ENCODE measurements at regions not wholly inside any gene's neighbourhood (a gene's known extent, or its start where the extent isn't known, plus 50 kb on each side); places are given as distances from the start of the nearest gene placed in this dataset.

DNA sequence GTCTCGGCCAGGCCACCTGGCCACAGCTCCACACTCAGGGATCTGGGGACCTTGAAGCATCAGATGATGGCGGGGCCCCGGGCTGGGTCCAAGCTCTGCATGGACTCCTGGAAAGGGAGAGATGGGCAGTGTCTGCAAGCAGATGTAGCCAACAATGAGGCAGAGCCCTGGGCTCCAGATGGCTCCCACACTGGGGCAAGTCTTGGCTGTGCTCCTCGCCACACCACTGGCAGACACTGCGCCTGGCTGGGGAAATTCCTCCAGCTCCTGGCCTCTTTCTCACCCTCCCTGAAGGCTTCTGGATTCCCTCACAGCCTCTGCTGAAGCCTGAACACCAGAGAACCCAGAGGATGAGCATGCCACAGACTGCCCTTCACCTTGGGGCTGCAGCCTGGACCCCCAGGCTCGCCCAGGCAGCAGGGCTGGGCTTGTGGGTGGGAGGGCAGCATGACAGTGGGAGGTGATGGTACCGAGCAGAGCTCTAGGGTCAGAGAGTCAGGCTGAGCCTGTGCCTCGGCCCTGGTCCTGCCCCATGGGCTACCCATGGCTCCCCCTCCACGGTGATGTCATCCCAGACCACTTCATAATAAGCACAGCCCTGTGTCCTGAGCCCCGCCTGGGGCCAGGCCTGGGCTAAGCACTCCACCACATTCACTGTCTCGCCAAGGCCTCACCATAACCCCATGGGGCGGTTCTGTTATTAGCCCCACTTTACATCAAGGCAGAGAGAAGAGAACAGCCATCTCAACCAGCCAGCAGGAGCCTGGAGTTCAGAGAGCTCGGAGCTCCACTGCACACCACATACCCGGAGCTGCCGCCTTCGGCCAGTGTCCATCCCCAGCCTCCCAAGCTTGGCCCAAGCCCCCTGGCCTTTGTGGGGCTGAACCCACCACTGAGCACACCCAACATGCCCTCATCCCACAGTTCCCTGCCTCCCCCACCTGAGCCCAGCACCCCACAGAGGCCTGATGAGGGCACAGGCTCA is 62.2 kb upstream of the ADAMTS2 start:
- Histone ChIP-seq H3K36me3 (no peaks in the 10 kb centered on the region), H3K9me3 (no peaks in the 10 kb centered on the region), H3K27me3 (no peaks in the 10 kb centered on the region), H3K27ac (no peak overlapping the region), H3K4me1 (peaks cover 0 to 14% (median 0%) of the 10 kb centered on the region in 3 donors), H3K4me3 (no peak overlapping the region)
- TF ChIP-seq POLR2A (IDR thresholded peaks at IDR 0.05): no peak
- TF ChIP-seq POLR2AphosphoS5 (IDR thresholded peaks at IDR 0.05): no peak
- TF ChIP-seq, protein P1, sequence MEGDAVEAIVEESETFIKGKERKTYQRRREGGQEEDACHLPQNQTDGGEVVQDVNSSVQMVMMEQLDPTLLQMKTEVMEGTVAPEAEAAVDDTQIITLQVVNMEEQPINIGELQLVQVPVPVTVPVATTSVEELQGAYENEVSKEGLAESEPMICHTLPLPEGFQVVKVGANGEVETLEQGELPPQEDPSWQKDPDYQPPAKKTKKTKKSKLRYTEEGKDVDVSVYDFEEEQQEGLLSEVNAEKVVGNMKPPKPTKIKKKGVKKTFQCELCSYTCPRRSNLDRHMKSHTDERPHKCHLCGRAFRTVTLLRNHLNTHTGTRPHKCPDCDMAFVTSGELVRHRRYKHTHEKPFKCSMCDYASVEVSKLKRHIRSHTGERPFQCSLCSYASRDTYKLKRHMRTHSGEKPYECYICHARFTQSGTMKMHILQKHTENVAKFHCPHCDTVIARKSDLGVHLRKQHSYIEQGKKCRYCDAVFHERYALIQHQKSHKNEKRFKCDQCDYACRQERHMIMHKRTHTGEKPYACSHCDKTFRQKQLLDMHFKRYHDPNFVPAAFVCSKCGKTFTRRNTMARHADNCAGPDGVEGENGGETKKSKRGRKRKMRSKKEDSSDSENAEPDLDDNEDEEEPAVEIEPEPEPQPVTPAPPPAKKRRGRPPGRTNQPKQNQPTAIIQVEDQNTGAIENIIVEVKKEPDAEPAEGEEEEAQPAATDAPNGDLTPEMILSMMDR (IDR thresholded peaks at IDR 0.05): no peak
- no peak for TF ChIP-seq EP300 (IDR thresholded peaks at IDR 0.05)
- ATAC-seq: peak; percentile 33
- WGBS, 2 donors (ENCODE audit: low coverage in 1 of 2): 80% methylated on average over 1 of the region's 16 CpGs; no CpG with 5 or more reads in 1 of the 2 donors

- WGBS, 2 donors (ENCODE audit: low coverage in 1 of 2): 40 to 71% methylated on average over 3 to 5 of the region's 18 CpGs
- Histone ChIP-seq H3K36me3 (no peaks in the 10 kb centered on the region), H3K4me3 (no peak overlapping the region), H3K27ac (no peak overlapping the region), H3K9me3 (peaks cover 0 to 4% (median 0%) of the 10 kb centered on the region in 3 donors), H3K27me3 (no peaks in the 10 kb centered on the region), H3K4me1 (peaks cover 0 to 14% (median 0%) of the 10 kb centered on the region in 3 donors)
- TF ChIP-seq POLR2A (IDR thresholded peaks at IDR 0.05): no peak
- TF ChIP-seq, protein P1 (IDR thresholded peaks at IDR 0.05): no peak
- no peak for TF ChIP-seq POLR2AphosphoS5 (IDR thresholded peaks at IDR 0.05)
- no peak for TF ChIP-seq EP300 (IDR thresholded peaks at IDR 0.05)
- ATAC-seq: no peak
Observed at GRCh38 chr5:179406031-179406961, 61.0 kb upstream of the ADAMTS2 start.

- Histone ChIP-seq H3K27ac (no peak overlapping the region), H3K27me3 (no peaks in the 10 kb centered on the region), H3K36me3 (no peaks in the 10 kb centered on the region), H3K9me3 (peaks cover 0 to 11% (median 0%) of the 10 kb centered on the region in 3 donors), H3K4me3 (no peak overlapping the region), H3K4me1 (peaks cover 0 to 14% (median 0%) of the 10 kb centered on the region in 3 donors)
- no peak for TF ChIP-seq POLR2A (IDR thresholded peaks at IDR 0.05)
- TF ChIP-seq EP300 (IDR thresholded peaks at IDR 0.05): no peak
- TF ChIP-seq POLR2AphosphoS5 (IDR thresholded peaks at IDR 0.05): no peak
- TF ChIP-seq, protein P1 (IDR thresholded peaks at IDR 0.05): no peak
- no peak for ATAC-seq
- 60 to 93% methylated on average over 1 to 6 of the region's 16 CpGs for WGBS, 2 donors (ENCODE audit: low coverage in 1 of 2)
Observed at GRCh38 chr5:179405426-179406030, 60.3 kb upstream of the ADAMTS2 start.

- no peak for ATAC-seq
- 83 to 100% methylated on average over 1 to 2 of the region's 2 CpGs for WGBS, 2 donors (ENCODE audit: low coverage in 1 of 2)
- H3K4me3 ChIP-seq: no peak overlapping the region
- TF ChIP-seq POLR2A (IDR thresholded peaks at IDR 0.05): no peak
- TF ChIP-seq, protein P1 (IDR thresholded peaks at IDR 0.05): no peak
- no peak for TF ChIP-seq EP300 (IDR thresholded peaks at IDR 0.05)
- TF ChIP-seq POLR2AphosphoS5 (IDR thresholded peaks at IDR 0.05): no peak
- peaks cover 0 to 14% (median 0%) of the 10 kb centered on the region in 3 donors for H3K4me1 ChIP-seq
- H3K9me3 ChIP-seq: peaks cover 0 to 16% (median 0%) of the 10 kb centered on the region in 3 donors
- no peaks in the 10 kb centered on the region for H3K27me3 ChIP-seq
- H3K27ac ChIP-seq: no peak overlapping the region
- H3K36me3 ChIP-seq: no peaks in the 10 kb centered on the region
Observed at GRCh38 chr5:179405054-179405416, 59.8 kb upstream of the ADAMTS2 start.

Measured in gastroesophageal sphincter (tissue), 4 donors.